ENCODE measurements at regions not wholly inside any gene's neighbourhood (a gene's known extent, or its start where the extent isn't known, plus 50 kb on each side); places are given as distances from the start of the nearest gene placed in this dataset.

- intact Hi-C loops (cut with DNase I; ENCODE audit: low total_unique reads): loop anchor here (10.0 kb wide), 1 partner anchor 359 kb away; no protein-coding TSS in a partner anchor
- in situ Hi-C loops (cut with MboI; ENCODE audit: low pct_ligation_motif_present in 1 of 4, low pct_unique_long_range_greater_than_20kb in 1 of 4, low sequenced_read_pairs in 3 of 4): no loop called here
- no peak overlapping the region for H3K4me3 ChIP-seq
- no peaks in the 10 kb centered on the region for H3K27me3 ChIP-seq
- no peak for TF ChIP-seq EP300 (IDR thresholded peaks at IDR 0.05; ENCODE audit: low read depth)
- no peak for TF ChIP-seq CTCF (IDR thresholded peaks at IDR 0.05)
- no peak for TF ChIP-seq POLR2A (IDR thresholded peaks at IDR 0.05)
- TF ChIP-seq POLR2AphosphoS5 (IDR thresholded peaks at IDR 0.05): no peak
- DNase-seq: no peak
- no peaks in the 10 kb centered on the region for H3K9me3 ChIP-seq
- H3K27ac ChIP-seq: no peak overlapping the region
- H3K36me3 ChIP-seq: peaks cover 0 to 16% (median 2%) of the 10 kb centered on the region in 4 donors
- WGBS, 2 donors (ENCODE audit: low coverage in 1 of 2): 79 to 100% methylated on average over 1 to 13 of the region's 14 CpGs
- no peaks in the 10 kb centered on the region for H3K4me1 ChIP-seq
These were observed 124.3 kb downstream of the PTPRS start for GRCh38 chr19:5216141-5216847.

- intact Hi-C loops (cut with DNase I; ENCODE audit: low total_unique reads): loop anchor here (10.0 kb wide), 1 partner anchor 359 kb away; no protein-coding TSS in a partner anchor
- H3K9me3 ChIP-seq: no peaks in the 10 kb centered on the region
- DNase-seq: no peak
- TF ChIP-seq EP300 (IDR thresholded peaks at IDR 0.05; ENCODE audit: low read depth) (no peak), POLR2A (IDR thresholded peaks at IDR 0.05) (no peak), CTCF (IDR thresholded peaks at IDR 0.05) (no peak), POLR2AphosphoS5 (IDR thresholded peaks at IDR 0.05) (no peak)
- no peak overlapping the region for H3K4me3 ChIP-seq
- WGBS, 2 donors (ENCODE audit: low coverage in 1 of 2): 84% methylated on average over 18 of the region's 18 CpGs; no CpG with 5 or more reads in 1 of the 2 donors
- in situ Hi-C loops (cut with MboI; ENCODE audit: low pct_ligation_motif_present in 1 of 4, low pct_unique_long_range_greater_than_20kb in 1 of 4, low sequenced_read_pairs in 3 of 4): no loop called here
- H3K4me1 ChIP-seq: no peaks in the 10 kb centered on the region
- no peak overlapping the region for H3K27ac ChIP-seq
- peaks cover 0 to 16% (median 5%) of the 10 kb centered on the region in 4 donors for H3K36me3 ChIP-seq
- no peaks in the 10 kb centered on the region for H3K27me3 ChIP-seq
These were observed 125.2 kb downstream of the PTPRS start for GRCh38 chr19:5215431-5215830.

GRCh38 chr19:5214902-5215301, 125.7 kb downstream of the PTPRS start:
- 80% methylated on average over 6 of the region's 6 CpGs; no CpG with 5 or more reads in 1 of the 2 donors for WGBS, 2 donors (ENCODE audit: low coverage in 1 of 2)
- no peak overlapping the region for H3K27ac ChIP-seq
- H3K36me3 ChIP-seq: peaks cover 0 to 16% (median 5%) of the 10 kb centered on the region in 4 donors
- no peaks in the 10 kb centered on the region for H3K27me3 ChIP-seq
- no peaks in the 10 kb centered on the region for H3K4me1 ChIP-seq
- DNase-seq: no peak
- TF ChIP-seq POLR2A (IDR thresholded peaks at IDR 0.05) (no peak), CTCF (IDR thresholded peaks at IDR 0.05) (no peak), EP300 (IDR thresholded peaks at IDR 0.05; ENCODE audit: low read depth) (no peak), POLR2AphosphoS5 (IDR thresholded peaks at IDR 0.05) (no peak)
- H3K9me3 ChIP-seq: no peaks in the 10 kb centered on the region
- intact Hi-C loops (cut with DNase I; ENCODE audit: low total_unique reads): loop anchor here (10.0 kb wide), 1 partner anchor 360 kb away; no protein-coding TSS in a partner anchor
- no peak overlapping the region for H3K4me3 ChIP-seq
- in situ Hi-C loops (cut with MboI; ENCODE audit: low pct_ligation_motif_present in 1 of 4, low pct_unique_long_range_greater_than_20kb in 1 of 4, low sequenced_read_pairs in 3 of 4): no loop called here

GRCh38 chr19:5214371-5214770, 126.2 kb downstream of the PTPRS start:
- Histone ChIP-seq H3K36me3 (peaks cover 0 to 16% (median 5%) of the 10 kb centered on the region in 4 donors), H3K27ac (no peak overlapping the region), H3K27me3 (no peaks in the 10 kb centered on the region), H3K4me1 (no peaks in the 10 kb centered on the region), H3K4me3 (no peak overlapping the region), H3K9me3 (no peaks in the 10 kb centered on the region)
- WGBS, 2 donors (ENCODE audit: low coverage in 1 of 2): 91% methylated on average over 21 of the region's 23 CpGs; no CpG with 5 or more reads in 1 of the 2 donors
- in situ Hi-C loops (cut with MboI; ENCODE audit: low pct_ligation_motif_present in 1 of 4, low pct_unique_long_range_greater_than_20kb in 1 of 4, low sequenced_read_pairs in 3 of 4) (no loop called here), intact Hi-C loops (cut with DNase I; ENCODE audit: low total_unique reads) (loop anchor here (10.0 kb wide), 1 partner anchor 360 kb away; no protein-coding TSS in a partner anchor)
- no peak for TF ChIP-seq CTCF (IDR thresholded peaks at IDR 0.05)
- no peak for TF ChIP-seq POLR2AphosphoS5 (IDR thresholded peaks at IDR 0.05)
- TF ChIP-seq EP300 (IDR thresholded peaks at IDR 0.05; ENCODE audit: low read depth): no peak
- no peak for TF ChIP-seq POLR2A (IDR thresholded peaks at IDR 0.05)
- no peak for DNase-seq

All from transverse colon (tissue), 4 donors.